Activated naive CD4-positive, alpha-beta T cell (primary cell): ENCODE measurements at regions not wholly inside any gene's neighbourhood (a gene's known extent, or its start where the extent isn't known, plus 50 kb on each side); places are given as distances from the start of the nearest gene placed in this dataset.

ENCODE experiments used
- DNase-seq, 4 experiments: peaks; one replicate each; lab custom pipeline; 2025; lab: John Stamatoyannopoulos, UW

GRCh38 chr3:82088749-82089148 is 327.3 kb upstream of the GBE1 start:
- no peak for DNase-seq

GRCh38 chr3:82087958-82088357 is 326.5 kb upstream of the GBE1 start:
- no peak for DNase-seq

GRCh38 chr3:82085851-82086475 is 324.5 kb upstream of the GBE1 start:
- DNase-seq = no peak

GRCh38 chr3:82085356-82085755 is 323.9 kb upstream of the GBE1 start:
- no peak for DNase-seq

GRCh38 chr3:82084824-82085223 is 323.4 kb upstream of the GBE1 start:
- no peak for DNase-seq

- DNase-seq = no peak
Measured at GRCh38 chr3:82082796-82083195, 321.4 kb upstream of the GBE1 start.

GRCh38 chr3:82081351-82081750 is 319.9 kb upstream of the GBE1 start:
- no peak for DNase-seq

- no peak for DNase-seq
Measured at GRCh38 chr3:82080792-82081191, 319.3 kb upstream of the GBE1 start.

GRCh38 chr3:82080261-82080660 is 318.8 kb upstream of the GBE1 start:
- no peak for DNase-seq

- DNase-seq = no peak
Measured at GRCh38 chr3:82079335-82079890, 318.0 kb upstream of the GBE1 start.

GRCh38 chr3:82078246-82078645 is 316.8 kb upstream of the GBE1 start:
- DNase-seq = no peak

GRCh38 chr3:82067420-82067819 is 306.0 kb upstream of the GBE1 start:
- DNase-seq = no peak

- no peak for DNase-seq
Measured at GRCh38 chr3:82058809-82059208, 297.4 kb upstream of the GBE1 start.

GRCh38 chr3:82055792-82056191 is 294.3 kb upstream of the GBE1 start:
- no peak for DNase-seq

- DNase-seq = no peak
Measured at GRCh38 chr3:82054849-82055248, 293.4 kb upstream of the GBE1 start.

GRCh38 chr3:82053236-82053635 is 291.8 kb upstream of the GBE1 start:
- DNase-seq = no peak

GRCh38 chr3:82050382-82050781 is 288.9 kb upstream of the GBE1 start:
- no peak for DNase-seq

- no peak for DNase-seq
Measured at GRCh38 chr3:82048711-82049110, 287.3 kb upstream of the GBE1 start.

- no peak for DNase-seq
Measured at GRCh38 chr3:82044930-82045705, 283.7 kb upstream of the GBE1 start.

GRCh38 chr3:82038556-82038955 is 277.1 kb upstream of the GBE1 start:
- no peak for DNase-seq

GRCh38 chr3:82033186-82033585 is 271.7 kb upstream of the GBE1 start:
- no peak for DNase-seq

GRCh38 chr3:82031596-82031995 is 270.2 kb upstream of the GBE1 start:
- no peak for DNase-seq

- no peak for DNase-seq
Measured at GRCh38 chr3:82030916-82031315, 269.5 kb upstream of the GBE1 start.

GRCh38 chr3:82022836-82023235 is 261.4 kb upstream of the GBE1 start:
- no peak for DNase-seq
